OCI-LY7 (cell line): ENCODE measurements at regions not wholly inside any gene's neighbourhood (a gene's known extent, or its start where the extent isn't known, plus 50 kb on each side); places are given as distances from the start of the nearest gene placed in this dataset.

Source experiments
- EZH2phosphoT487 ChIP-seq: fragments of 200-600 bp; sonication (generic); IDR thresholded peaks from 2 replicates; pipeline ENCODE4 v1.6.1; 2018; ENCODE audit warnings: low read depth, borderline replicate concordance, mild to moderate bottlenecking, mixed run types, antibody characterized with exemption, low read length, moderate library complexity, mixed read lengths
- TF ChIP-seq, protein P1 (sequence below): fragments of 200-600 bp; sonication (generic); conservative IDR thresholded peaks from 2 replicates; pipeline ENCODE4 v1.5.1; 2014; ENCODE audit warnings: mild to moderate bottlenecking, antibody characterized with exemption, low read length, moderate library complexity, mixed read lengths

DNA sequence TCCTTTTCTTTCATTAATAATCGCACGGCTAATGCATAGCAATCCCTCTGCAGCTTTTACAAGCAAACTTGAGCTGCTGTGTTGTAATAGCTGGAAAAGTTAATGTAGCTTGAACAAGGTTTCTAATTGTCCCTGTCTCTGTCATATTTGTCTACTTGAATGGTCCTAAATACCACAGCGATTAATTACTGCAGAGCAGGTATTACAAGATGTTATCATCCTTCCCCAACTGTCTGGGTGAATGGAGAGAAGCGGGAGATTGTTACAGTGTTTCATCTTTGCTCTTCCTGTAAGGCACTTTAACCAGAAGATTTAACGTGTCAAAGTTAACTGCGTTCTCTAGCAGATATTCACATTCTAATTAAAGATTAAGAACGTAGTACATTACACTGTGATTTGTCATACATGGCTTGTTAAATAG is 422.2 kb upstream of the POU3F3 start:
- TF ChIP-seq, protein P1, sequence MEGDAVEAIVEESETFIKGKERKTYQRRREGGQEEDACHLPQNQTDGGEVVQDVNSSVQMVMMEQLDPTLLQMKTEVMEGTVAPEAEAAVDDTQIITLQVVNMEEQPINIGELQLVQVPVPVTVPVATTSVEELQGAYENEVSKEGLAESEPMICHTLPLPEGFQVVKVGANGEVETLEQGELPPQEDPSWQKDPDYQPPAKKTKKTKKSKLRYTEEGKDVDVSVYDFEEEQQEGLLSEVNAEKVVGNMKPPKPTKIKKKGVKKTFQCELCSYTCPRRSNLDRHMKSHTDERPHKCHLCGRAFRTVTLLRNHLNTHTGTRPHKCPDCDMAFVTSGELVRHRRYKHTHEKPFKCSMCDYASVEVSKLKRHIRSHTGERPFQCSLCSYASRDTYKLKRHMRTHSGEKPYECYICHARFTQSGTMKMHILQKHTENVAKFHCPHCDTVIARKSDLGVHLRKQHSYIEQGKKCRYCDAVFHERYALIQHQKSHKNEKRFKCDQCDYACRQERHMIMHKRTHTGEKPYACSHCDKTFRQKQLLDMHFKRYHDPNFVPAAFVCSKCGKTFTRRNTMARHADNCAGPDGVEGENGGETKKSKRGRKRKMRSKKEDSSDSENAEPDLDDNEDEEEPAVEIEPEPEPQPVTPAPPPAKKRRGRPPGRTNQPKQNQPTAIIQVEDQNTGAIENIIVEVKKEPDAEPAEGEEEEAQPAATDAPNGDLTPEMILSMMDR, result no peak
- no peak for TF ChIP-seq EZH2phosphoT487
